GM18498 (cell line): ENCODE measurements at regions not wholly inside any gene's neighbourhood (a gene's known extent, or its start where the extent isn't known, plus 50 kb on each side); places are given as distances from the start of the nearest gene placed in this dataset.
"Not testable (repeated sequence)": the region's sequence is repeated elsewhere in the genome, so short reads cannot be mapped to it uniquely, and the experiment has no call there.

Experiments used
- ATAC-seq: cut with Tn5 transposase; IDR thresholded peaks from one replicate; pipeline ENCODE4 v1.9.1; 2021; ENCODE audit warnings: mild to moderate bottlenecking, moderate library complexity; ENCODE audit not compliant: unreplicated experiment

- no peak for ATAC-seq
These were observed 1380.4 kb downstream of the STIM2 start for GRCh38 chr4:28241021-28241420.

- no peak for ATAC-seq
These were observed 1387.2 kb downstream of the STIM2 start for GRCh38 chr4:28247805-28248204.

- ATAC-seq: no peak
These were observed 1387.6 kb downstream of the STIM2 start for GRCh38 chr4:28248269-28248668.

GRCh38 chr4:28250646-28251045 lies 1390.0 kb downstream of the STIM2 start:
- ATAC-seq: no peak

GRCh38 chr4:28251831-28252230 lies 1391.2 kb downstream of the STIM2 start:
- ATAC-seq: no peak

GRCh38 chr4:28254003-28254402 lies 1393.4 kb downstream of the STIM2 start:
- no peak for ATAC-seq

GRCh38 chr4:28256295-28256694 lies 1395.7 kb downstream of the STIM2 start:
- ATAC-seq: no peak

GRCh38 chr4:28259951-28260350 lies 1399.3 kb downstream of the STIM2 start:
- no peak for ATAC-seq

- ATAC-seq: no peak
These were observed 1406.5 kb downstream of the STIM2 start for GRCh38 chr4:28267166-28267565.

GRCh38 chr4:28269426-28269825 lies 1408.8 kb downstream of the STIM2 start:
- ATAC-seq: no peak

GRCh38 chr4:28277931-28278330 lies 1417.3 kb downstream of the STIM2 start:
- no peak for ATAC-seq

- no peak for ATAC-seq
These were observed 1418.0 kb downstream of the STIM2 start for GRCh38 chr4:28278676-28279075.

- ATAC-seq: no peak
These were observed 1418.6 kb downstream of the STIM2 start for GRCh38 chr4:28279249-28279648.

- ATAC-seq: not testable (repeated sequence)
These were observed 1425.6 kb downstream of the STIM2 start for GRCh38 chr4:28286266-28286665.

GRCh38 chr4:28287831-28288233 lies 1427.2 kb downstream of the STIM2 start:
- no peak for ATAC-seq

- no peak for ATAC-seq
These were observed 1435.6 kb downstream of the STIM2 start for GRCh38 chr4:28296239-28296638.

GRCh38 chr4:28310926-28311325 lies 1450.3 kb downstream of the STIM2 start:
- no peak for ATAC-seq

GRCh38 chr4:28312497-28312896 lies 1451.9 kb downstream of the STIM2 start:
- not testable (repeated sequence) for ATAC-seq

GRCh38 chr4:28313729-28314713 lies 1453.4 kb downstream of the STIM2 start:
- no peak for ATAC-seq

GRCh38 chr4:28317221-28317620 lies 1456.6 kb downstream of the STIM2 start:
- no peak for ATAC-seq

- ATAC-seq: no peak
These were observed 1473.6 kb downstream of the STIM2 start for GRCh38 chr4:28334249-28334648.

- no peak for ATAC-seq
These were observed 1481.1 kb downstream of the STIM2 start for GRCh38 chr4:28341784-28342183.

- ATAC-seq: no peak
These were observed 1489.8 kb downstream of the STIM2 start for GRCh38 chr4:28350485-28350884.
